ENCODE measurements at regions not wholly inside any gene's neighbourhood (a gene's known extent, or its start where the extent isn't known, plus 50 kb on each side); places are given as distances from the start of the nearest gene placed in this dataset.

- WGBS = 93% methylated on average over 2 of the region's 2 CpGs
- H3K4me3 ChIP-seq (ENCODE audit: low read depth in 1 of 3, low read length in 3 of 3) = no peak overlapping the region
- H3K4me1 ChIP-seq (ENCODE audit: control insufficient read depth in 4 of 4, insufficient read depth in 4 of 4, low read length in 3 of 4) = no peaks in the 10 kb centered on the region
- H3K9ac ChIP-seq (ENCODE audit: low read depth in 1 of 2, low read length in 2 of 2) = no peak overlapping the region
- no peaks in the 10 kb centered on the region for H3K36me3 ChIP-seq (ENCODE audit: control insufficient read depth in 4 of 4, insufficient read depth in 3 of 4, low read depth in 1 of 4, low read length in 3 of 4)
- no peaks in the 10 kb centered on the region for H3K9me3 ChIP-seq (ENCODE audit: control insufficient read depth in 4 of 4, low read length in 3 of 4)
- H3K27ac ChIP-seq (ENCODE audit: low read depth in 1 of 2, low read length in 2 of 2) = no peak overlapping the region
- no peak for DNase-seq (ENCODE audit: low spot score)
- TF ChIP-seq FOXA2 (IDR thresholded peaks at IDR 0.05) = no peak
- TF ChIP-seq HNF4G (IDR thresholded peaks at IDR 0.05) = no peak
- TF ChIP-seq CTCF (IDR thresholded peaks at IDR 0.05; ENCODE audit: low read depth, low read length, missing input control) = no peak
- TF ChIP-seq HNF4A (conservative IDR thresholded peaks at IDR 0.05) = no peak
- no peak for TF ChIP-seq TAF1 (conservative IDR thresholded peaks at IDR 0.05)
- TF ChIP-seq RAD21 (IDR thresholded peaks at IDR 0.05) = no peak
- no peak for TF ChIP-seq ATF3 (IDR thresholded peaks at IDR 0.05)
- no peak for TF ChIP-seq NR2F2 (IDR thresholded peaks at IDR 0.05)
- no peak for TF ChIP-seq SP1 (IDR thresholded peaks at IDR 0.05)
- no peak for TF ChIP-seq EGR1 (IDR thresholded peaks at IDR 0.05; ENCODE audit: low read depth in 2 of 2)
- H3K27me3 ChIP-seq (ENCODE audit: control insufficient read depth in 4 of 4, insufficient read depth in 4 of 4, low read length in 3 of 4) = no peaks in the 10 kb centered on the region
Measured at GRCh38 chr10:90986136-90986760, 65.4 kb upstream of the ANKRD1 start.

- TF ChIP-seq TAF1 (conservative IDR thresholded peaks at IDR 0.05) = no peak
- TF ChIP-seq ZBTB33 (IDR thresholded peaks at IDR 0.05) = no peak
- TF ChIP-seq HNF4A (conservative IDR thresholded peaks at IDR 0.05) = no peak
- no peak for TF ChIP-seq RAD21 (IDR thresholded peaks at IDR 0.05)
- no peak for TF ChIP-seq ATF3 (IDR thresholded peaks at IDR 0.05)
- no peak for TF ChIP-seq FOXA1 (IDR thresholded peaks at IDR 0.05)
- TF ChIP-seq MAX (IDR thresholded peaks at IDR 0.05) = no peak
- TF ChIP-seq JUND (IDR thresholded peaks at IDR 0.05) = no peak
- no peak for TF ChIP-seq YY1 (IDR thresholded peaks at IDR 0.05)
- TF ChIP-seq EGR1 (IDR thresholded peaks at IDR 0.05; ENCODE audit: low read depth in 2 of 2) = no peak
- no peak for TF ChIP-seq HNF4G (IDR thresholded peaks at IDR 0.05)
- TF ChIP-seq RXRA (IDR thresholded peaks at IDR 0.05) = no peak
- no peak for TF ChIP-seq NR2F2 (IDR thresholded peaks at IDR 0.05)
- no peak for TF ChIP-seq SP1 (IDR thresholded peaks at IDR 0.05)
- no peak for TF ChIP-seq CTCF (IDR thresholded peaks at IDR 0.05; ENCODE audit: low read depth, low read length, missing input control)
- no peak for TF ChIP-seq GABPA (IDR thresholded peaks at IDR 0.05 in 1 of 2, conservative IDR thresholded peaks at IDR 0.05 in 1 of 2)
- TF ChIP-seq FOXA2 (IDR thresholded peaks at IDR 0.05) = no peak
- no peak overlapping the region for H3K4me3 ChIP-seq (ENCODE audit: low read depth in 1 of 3, low read length in 3 of 3)
- H3K4me1 ChIP-seq (ENCODE audit: control insufficient read depth in 4 of 4, insufficient read depth in 4 of 4, low read length in 3 of 4) = no peaks in the 10 kb centered on the region
- H3K9me3 ChIP-seq (ENCODE audit: control insufficient read depth in 4 of 4, low read length in 3 of 4) = no peaks in the 10 kb centered on the region
- H3K27me3 ChIP-seq (ENCODE audit: control insufficient read depth in 4 of 4, insufficient read depth in 4 of 4, low read length in 3 of 4) = no peaks in the 10 kb centered on the region
- no peak overlapping the region for H3K27ac ChIP-seq (ENCODE audit: low read depth in 1 of 2, low read length in 2 of 2)
- WGBS = 92% methylated on average over 2 of the region's 2 CpGs
- no peaks in the 10 kb centered on the region for H3K36me3 ChIP-seq (ENCODE audit: control insufficient read depth in 4 of 4, insufficient read depth in 3 of 4, low read depth in 1 of 4, low read length in 3 of 4)
- no peak for DNase-seq (ENCODE audit: low spot score)
- H3K9ac ChIP-seq (ENCODE audit: low read depth in 1 of 2, low read length in 2 of 2) = no peak overlapping the region
Measured at GRCh38 chr10:90986870-90987269, 66.0 kb upstream of the ANKRD1 start.
